ENCODE measurements at regions not wholly inside any gene's neighbourhood (a gene's known extent, or its start where the extent isn't known, plus 50 kb on each side); places are given as distances from the start of the nearest gene placed in this dataset.

GRCh38 chr12:24360057-24360456, 410.6 kb upstream of the SOX5 start:
- TF ChIP-seq RAD21 (conservative IDR thresholded peaks at IDR 0.05 in 1 of 2, IDR thresholded peaks at IDR 0.05 in 1 of 2) = no peak
- no peak for TF ChIP-seq CTCF (IDR thresholded peaks at IDR 0.05)
- TF ChIP-seq MAX (IDR thresholded peaks at IDR 0.05) = no peak
- TF ChIP-seq POLR2A (IDR thresholded peaks at IDR 0.05; ENCODE audit: low read length) = no peak
- no peak for TF ChIP-seq HEYL (CRISPR knock-in tag; IDR thresholded peaks at IDR 0.05)
